Sigmoid colon (tissue), 4 donors: ENCODE measurements at regions not wholly inside any gene's neighbourhood (a gene's known extent, or its start where the extent isn't known, plus 50 kb on each side); places are given as distances from the start of the nearest gene placed in this dataset.

Source experiments
- CTCF ChIP-seq, 4 experiments: fragments of 450-650 bp in 3 of 4; fragments of 200-600 bp in 1 of 4; IDR thresholded peaks; one replicate each; pipeline ENCODE4 v1.5.1; 2016 to 2019; ENCODE audit warnings: antibody characterized with exemption in 4 of 4, mild to moderate bottlenecking in 3 of 4, moderate library complexity in 2 of 4
- EP300 ChIP-seq, 4 donors: sonication (generic); formaldehyde crosslinking; IDR thresholded peaks; one replicate each; pipeline ENCODE4 v1.6.1; 2017; ENCODE audit warnings: antibody characterized with exemption in 4 of 4
- POLR2A ChIP-seq, 2 donors: fragments of 450-650 bp; IDR thresholded peaks; one replicate each; pipeline ENCODE4 v1.6.1; 2016; ENCODE audit warnings: antibody characterized with exemption in 2 of 2, mild to moderate bottlenecking in 2 of 2, moderate library complexity in 2 of 2
- POLR2AphosphoS5 ChIP-seq, 4 donors: sonication (generic); formaldehyde crosslinking; IDR thresholded peaks; one replicate each; pipeline ENCODE4 v1.6.1; 2017; ENCODE audit warnings: antibody characterized with exemption in 4 of 4

GRCh38 chr2:144158096-144158495 is 361.8 kb downstream of the ZEB2 start:
- no peak for TF ChIP-seq POLR2AphosphoS5 (IDR thresholded peaks at IDR 0.05)
- no peak for TF ChIP-seq CTCF (IDR thresholded peaks at IDR 0.05)
- no peak for TF ChIP-seq POLR2A (IDR thresholded peaks at IDR 0.05)
- no peak for TF ChIP-seq EP300 (IDR thresholded peaks at IDR 0.05)
